OCI-M2 (cell line): ENCODE measurements at regions not wholly inside any gene's neighbourhood (a gene's known extent, or its start where the extent isn't known, plus 50 kb on each side); places are given as distances from the start of the nearest gene placed in this dataset.

Source experiments
- DNase-seq: peaks from one replicate; lab custom pipeline; 2025; ENCODE audit not compliant: unreplicated experiment; lab: John Stamatoyannopoulos, UW

GRCh38 chr14:98952593-98953350 lies 319.2 kb downstream of the BCL11B start:
- DNase-seq, result no peak

- DNase-seq, result no peak
Measured at GRCh38 chr14:98953551-98954348, 318.2 kb downstream of the BCL11B start.

GRCh38 chr14:98954349-98955000 lies 317.5 kb downstream of the BCL11B start:
- DNase-seq, result no peak

GRCh38 chr14:98955036-98955740 lies 316.8 kb downstream of the BCL11B start:
- DNase-seq, result no peak

GRCh38 chr14:98955741-98956070 lies 316.3 kb downstream of the BCL11B start:
- DNase-seq, result no peak

- DNase-seq, result no peak
Measured at GRCh38 chr14:98956181-98956580, 315.8 kb downstream of the BCL11B start.

- no peak for DNase-seq
Measured at GRCh38 chr14:98956661-98957060, 315.3 kb downstream of the BCL11B start.

- no peak for DNase-seq
Measured at GRCh38 chr14:98957211-98958047, 314.6 kb downstream of the BCL11B start.

- DNase-seq, result no peak
Measured at GRCh38 chr14:98958048-98958631, 313.9 kb downstream of the BCL11B start.

- no peak for DNase-seq
Measured at GRCh38 chr14:98958632-98959031, 313.4 kb downstream of the BCL11B start.

GRCh38 chr14:98959410-98959809 lies 312.6 kb downstream of the BCL11B start:
- DNase-seq, result no peak

- DNase-seq, result no peak
Measured at GRCh38 chr14:98959958-98960616, 311.9 kb downstream of the BCL11B start.

- no peak for DNase-seq
Measured at GRCh38 chr14:98960617-98961013, 311.4 kb downstream of the BCL11B start.

- no peak for DNase-seq
Measured at GRCh38 chr14:98961191-98961590, 310.8 kb downstream of the BCL11B start.

GRCh38 chr14:98962118-98962517 lies 309.9 kb downstream of the BCL11B start:
- DNase-seq, result no peak

GRCh38 chr14:98963610-98964009 lies 308.4 kb downstream of the BCL11B start:
- no peak for DNase-seq

GRCh38 chr14:98964171-98964570 lies 307.8 kb downstream of the BCL11B start:
- no peak for DNase-seq

- DNase-seq, result no peak
Measured at GRCh38 chr14:98965076-98965475, 306.9 kb downstream of the BCL11B start.

- no peak for DNase-seq
Measured at GRCh38 chr14:98966016-98966415, 306.0 kb downstream of the BCL11B start.
